Stimulated activated naive CD4-positive, alpha-beta T cell treated with Interleukin-2 at 50 U/mL for 16 hours (primary cell): ENCODE measurements at regions not wholly inside any gene's neighbourhood (a gene's known extent, or its start where the extent isn't known, plus 50 kb on each side); places are given as distances from the start of the nearest gene placed in this dataset.

Experiments
- DNase-seq: peaks from one replicate; lab custom pipeline; 2025; lab: John Stamatoyannopoulos, UW

- DNase-seq, result no peak
These were observed 122.5 kb downstream of the DICER1 start for GRCh38 chr14:95034788-95035187.

GRCh38 chr14:95033682-95034632 is 123.4 kb downstream of the DICER1 start:
- DNase-seq, result no peak

- no peak for DNase-seq
These were observed 124.3 kb downstream of the DICER1 start for GRCh38 chr14:95033031-95033430.

GRCh38 chr14:95026851-95027463 is 130.4 kb downstream of the DICER1 start:
- no peak for DNase-seq

- DNase-seq, result no peak
These were observed 131.4 kb downstream of the DICER1 start for GRCh38 chr14:95025941-95026340.

GRCh38 chr14:95025218-95025617 is 132.1 kb downstream of the DICER1 start:
- DNase-seq, result no peak

GRCh38 chr14:95024380-95024779 is 132.9 kb downstream of the DICER1 start:
- no peak for DNase-seq

GRCh38 chr14:95023886-95024285 is 133.4 kb downstream of the DICER1 start:
- DNase-seq, result no peak

- no peak for DNase-seq
These were observed 134.2 kb downstream of the DICER1 start for GRCh38 chr14:95023115-95023514.

GRCh38 chr14:95021588-95021987 is 135.7 kb downstream of the DICER1 start:
- DNase-seq, result no peak

GRCh38 chr14:95018821-95019220 is 138.5 kb downstream of the DICER1 start:
- no peak for DNase-seq

- no peak for DNase-seq
These were observed 142.3 kb downstream of the DICER1 start for GRCh38 chr14:95015046-95015445.

- no peak for DNase-seq
These were observed 143.3 kb downstream of the DICER1 start for GRCh38 chr14:95014036-95014435.

GRCh38 chr14:95011445-95012006 is 145.8 kb downstream of the DICER1 start:
- DNase-seq, result no peak

GRCh38 chr14:95008445-95009217 is 148.7 kb downstream of the DICER1 start:
- DNase-seq, result no peak

GRCh38 chr14:95007921-95008320 is 149.4 kb downstream of the DICER1 start:
- no peak for DNase-seq

GRCh38 chr14:95006479-95006878 is 150.8 kb downstream of the DICER1 start:
- no peak for DNase-seq

GRCh38 chr14:95006051-95006450 is 151.3 kb downstream of the DICER1 start:
- no peak for DNase-seq

GRCh38 chr14:95003099-95003960 is 154.0 kb downstream of the DICER1 start:
- DNase-seq, result no peak

GRCh38 chr14:94998685-94999084 is 158.6 kb downstream of the DICER1 start:
- DNase-seq, result no peak

GRCh38 chr14:94998110-94998509 is 159.2 kb downstream of the DICER1 start:
- no peak for DNase-seq
